Upper lobe of right lung (tissue), 1 donor: ENCODE measurements at regions not wholly inside any gene's neighbourhood (a gene's known extent, or its start where the extent isn't known, plus 50 kb on each side); places are given as distances from the start of the nearest gene placed in this dataset.

Experiments
- ATAC-seq: fragments of 200-7000 bp; cut with Tn5 transposase; one replicate; pipeline ENCODE4 v1.9.1; 2020; ENCODE audit warnings: mild to moderate bottlenecking, moderate library complexity
- DNase-seq: peaks from one replicate; pipeline ENCODE4 v3.0.0-alpha.2; 2020
- H3K27ac ChIP-seq: fragments of 200-600 bp; one replicate; pipeline ENCODE4 v1.8.0; 2022
- H3K27me3 ChIP-seq: fragments of 200-600 bp; one replicate; pipeline ENCODE4 v1.8.0; 2022; ENCODE audit warnings: mild to moderate bottlenecking
- H3K36me3 ChIP-seq: fragments of 200-600 bp; one replicate; pipeline ENCODE4 v1.8.0; 2022
- H3K4me1 ChIP-seq: fragments of 200-600 bp; one replicate; pipeline ENCODE4 v1.8.0; 2022
- H3K4me3 ChIP-seq: fragments of 200-600 bp; one replicate; pipeline ENCODE4 v1.8.0; 2022; ENCODE audit warnings: mild to moderate bottlenecking
- H3K9me3 ChIP-seq: fragments of 200-600 bp; one replicate; pipeline ENCODE4 v1.8.0; 2022
- CTCF ChIP-seq: fragments of 200-600 bp; IDR thresholded peaks from one replicate; pipeline ENCODE4 v1.8.0; 2022; ENCODE audit warnings: antibody characterized with exemption
- intact Hi-C: fragments of 100-400 bp; cut with DNase I; formaldehyde crosslinking; loops from one replicate; pipeline ENCODE4 v1.11.0; 2022
- donor health status: DM: no; HTN: yes; CAD: no; lungs with severe emphysema.

- no peak for TF ChIP-seq CTCF
- no peaks in the 10 kb centered on the region for H3K4me1 ChIP-seq
- no peak for ATAC-seq
- no peaks in the 10 kb centered on the region for H3K9me3 ChIP-seq
- no peaks in the 10 kb centered on the region for H3K36me3 ChIP-seq
- no peak for DNase-seq
- intact Hi-C loops: no loop called here
- H3K27me3 ChIP-seq: no peaks in the 10 kb centered on the region
- H3K27ac ChIP-seq: no peak overlapping the region
- H3K4me3 ChIP-seq: no peak overlapping the region
These were observed 101.5 kb upstream of the IMMP2L start for GRCh38 chr7:111663771-111664170.

- DNase-seq (no peak), ATAC-seq (no peak)
- no peaks in the 10 kb centered on the region for H3K9me3 ChIP-seq
- no peaks in the 10 kb centered on the region for H3K36me3 ChIP-seq
- H3K27me3 ChIP-seq: no peaks in the 10 kb centered on the region
- TF ChIP-seq CTCF: no peak
- H3K27ac ChIP-seq: no peak overlapping the region
- no peak overlapping the region for H3K4me3 ChIP-seq
- no peaks in the 10 kb centered on the region for H3K4me1 ChIP-seq
- intact Hi-C loops: no loop called here
These were observed 100.1 kb upstream of the IMMP2L start for GRCh38 chr7:111662386-111662785.

- ATAC-seq (no peak), DNase-seq (no peak)
- Histone ChIP-seq H3K9me3 (no peaks in the 10 kb centered on the region), H3K4me1 (no peaks in the 10 kb centered on the region), H3K27ac (no peak overlapping the region), H3K4me3 (no peak overlapping the region), H3K36me3 (no peaks in the 10 kb centered on the region), H3K27me3 (no peaks in the 10 kb centered on the region)
- intact Hi-C loops: no loop called here
- no peak for TF ChIP-seq CTCF
These were observed 98.2 kb upstream of the IMMP2L start for GRCh38 chr7:111660478-111660877.

- Histone ChIP-seq H3K9me3 (no peaks in the 10 kb centered on the region), H3K27ac (no peak overlapping the region), H3K4me1 (no peaks in the 10 kb centered on the region), H3K36me3 (no peaks in the 10 kb centered on the region), H3K27me3 (no peaks in the 10 kb centered on the region), H3K4me3 (no peak overlapping the region)
- intact Hi-C loops: no loop called here
- TF ChIP-seq CTCF: no peak
- DNase-seq (no peak), ATAC-seq (no peak)
These were observed 96.3 kb upstream of the IMMP2L start for GRCh38 chr7:111658546-111658945.

GRCh38 chr7:111657018-111657417 lies 94.7 kb upstream of the IMMP2L start:
- ATAC-seq: no peak
- intact Hi-C loops: no loop called here
- DNase-seq: no peak
- no peak for TF ChIP-seq CTCF
- Histone ChIP-seq H3K27ac (no peak overlapping the region), H3K27me3 (no peaks in the 10 kb centered on the region), H3K4me1 (no peaks in the 10 kb centered on the region), H3K9me3 (no peaks in the 10 kb centered on the region), H3K36me3 (no peaks in the 10 kb centered on the region), H3K4me3 (no peak overlapping the region)

GRCh38 chr7:111654343-111654742 lies 92.1 kb upstream of the IMMP2L start:
- no peak for TF ChIP-seq CTCF
- intact Hi-C loops: no loop called here
- Histone ChIP-seq H3K27ac (no peak overlapping the region), H3K36me3 (no peaks in the 10 kb centered on the region), H3K4me1 (no peaks in the 10 kb centered on the region), H3K27me3 (no peaks in the 10 kb centered on the region), H3K4me3 (no peak overlapping the region), H3K9me3 (no peaks in the 10 kb centered on the region)
- DNase-seq (no peak), ATAC-seq (no peak)
